GM21515 (cell line): ENCODE measurements at regions not wholly inside any gene's neighbourhood (a gene's known extent, or its start where the extent isn't known, plus 50 kb on each side); places are given as distances from the start of the nearest gene placed in this dataset.

ENCODE experiments used
- ATAC-seq: cut with Tn5 transposase; IDR thresholded peaks from one replicate; pipeline ENCODE4 v1.9.1; 2021; ENCODE audit not compliant: unreplicated experiment

- ATAC-seq, result no peak
Measured at GRCh38 chr16:65545413-65545956, 423.6 kb upstream of the CDH11 start.

GRCh38 chr16:65543781-65544740, 422.2 kb upstream of the CDH11 start:
- ATAC-seq, result no peak

GRCh38 chr16:65541646-65542045, 419.8 kb upstream of the CDH11 start:
- no peak for ATAC-seq

- no peak for ATAC-seq
Measured at GRCh38 chr16:65540901-65541300, 419.0 kb upstream of the CDH11 start.

- no peak for ATAC-seq
Measured at GRCh38 chr16:65538976-65539375, 417.1 kb upstream of the CDH11 start.

GRCh38 chr16:65537336-65537735, 415.5 kb upstream of the CDH11 start:
- ATAC-seq, result no peak

GRCh38 chr16:65534121-65534528, 412.3 kb upstream of the CDH11 start:
- ATAC-seq, result no peak

GRCh38 chr16:65532846-65533245, 411.0 kb upstream of the CDH11 start:
- no peak for ATAC-seq

- no peak for ATAC-seq
Measured at GRCh38 chr16:65532258-65532657, 410.4 kb upstream of the CDH11 start.

GRCh38 chr16:65531475-65531874, 409.6 kb upstream of the CDH11 start:
- no peak for ATAC-seq

- no peak for ATAC-seq
Measured at GRCh38 chr16:65525707-65526106, 403.8 kb upstream of the CDH11 start.

- ATAC-seq, result no peak
Measured at GRCh38 chr16:65524997-65525396, 403.1 kb upstream of the CDH11 start.

- ATAC-seq, result no peak
Measured at GRCh38 chr16:65524231-65524630, 402.4 kb upstream of the CDH11 start.

GRCh38 chr16:65523283-65523944, 401.6 kb upstream of the CDH11 start:
- ATAC-seq, result no peak

- no peak for ATAC-seq
Measured at GRCh38 chr16:65522412-65522811, 400.5 kb upstream of the CDH11 start.

- no peak for ATAC-seq
Measured at GRCh38 chr16:65521633-65522328, 399.9 kb upstream of the CDH11 start.

GRCh38 chr16:65519402-65519801, 397.5 kb upstream of the CDH11 start:
- no peak for ATAC-seq

GRCh38 chr16:65515193-65515592, 393.3 kb upstream of the CDH11 start:
- ATAC-seq, result no peak

- no peak for ATAC-seq
Measured at GRCh38 chr16:65510850-65511249, 389.0 kb upstream of the CDH11 start.

- no peak for ATAC-seq
Measured at GRCh38 chr16:65510241-65510640, 388.4 kb upstream of the CDH11 start.

GRCh38 chr16:65509172-65509571, 387.3 kb upstream of the CDH11 start:
- ATAC-seq, result no peak
